ENCODE measurements at regions not wholly inside any gene's neighbourhood (a gene's known extent, or its start where the extent isn't known, plus 50 kb on each side); places are given as distances from the start of the nearest gene placed in this dataset.

- TF ChIP-seq EZH2phosphoT487 (IDR thresholded peaks at IDR 0.05) (no peak), CTCF (IDR thresholded peaks at IDR 0.05) (no peak), EZH2 (IDR thresholded peaks at IDR 0.05) (no peak)
- no peaks in the 10 kb centered on the region for H3K4me1 Mint-ChIP-seq
- no peak overlapping the region for H3K4me3 Mint-ChIP-seq
- H3K36me3 ChIP-seq = no peaks in the 10 kb centered on the region
- no peak overlapping the region for H3K27ac Mint-ChIP-seq
- H3K27me3 Mint-ChIP-seq (ENCODE audit: insufficient read depth, low read depth) = no peaks in the 10 kb centered on the region
- peaks cover 4% of the 10 kb centered on the region for H3K4me1 ChIP-seq
- no peak overlapping the region for H3K4me2 ChIP-seq
- no peaks in the 10 kb centered on the region for H3F3A ChIP-seq (ENCODE audit: low read depth)
- no peaks in the 10 kb centered on the region for H3K9me3 ChIP-seq (ENCODE audit: low read depth)
- H3K9ac ChIP-seq = no peak overlapping the region
- H3K27me3 ChIP-seq = no peaks in the 10 kb centered on the region
- DNase-seq (ENCODE audit: low spot score) = no peak
- no peak overlapping the region for H3K27ac ChIP-seq
- H3K79me2 ChIP-seq (ENCODE audit: low read depth) = no peaks in the 10 kb centered on the region
- no peaks in the 10 kb centered on the region for H3K36me3 Mint-ChIP-seq
- H2AFZ ChIP-seq (replicated peaks) = no peak overlapping the region
- H3K4me3 ChIP-seq = no peak overlapping the region
- no peaks in the 10 kb centered on the region for H3K9me3 Mint-ChIP-seq
- H4K20me1 ChIP-seq (ENCODE audit: low read depth) = no peaks in the 10 kb centered on the region
These were observed 714.9 kb upstream of the MDGA2 start for GRCh38 chr14:48390346-48390745.

- Mint-ChIP-seq H3K36me3 (no peaks in the 10 kb centered on the region), H3K9me3 (no peaks in the 10 kb centered on the region), H3K4me1 (no peaks in the 10 kb centered on the region), H3K4me3 (no peak overlapping the region), H3K27ac (no peak overlapping the region), H3K27me3 (ENCODE audit: insufficient read depth, low read depth) (no peaks in the 10 kb centered on the region)
- TF ChIP-seq EZH2 (IDR thresholded peaks at IDR 0.05) = no peak
- no peak for TF ChIP-seq EZH2phosphoT487 (IDR thresholded peaks at IDR 0.05)
- TF ChIP-seq CTCF (IDR thresholded peaks at IDR 0.05) = no peak
- no peak for DNase-seq (ENCODE audit: low spot score)
- no peaks in the 10 kb centered on the region for H3K79me2 ChIP-seq (ENCODE audit: low read depth)
- no peak overlapping the region for H3K9ac ChIP-seq
- H3K4me2 ChIP-seq = no peak overlapping the region
- no peaks in the 10 kb centered on the region for H4K20me1 ChIP-seq (ENCODE audit: low read depth)
- no peaks in the 10 kb centered on the region for H3K9me3 ChIP-seq (ENCODE audit: low read depth)
- H3K36me3 ChIP-seq = no peaks in the 10 kb centered on the region
- H2AFZ ChIP-seq (replicated peaks) = no peak overlapping the region
- no peaks in the 10 kb centered on the region for H3F3A ChIP-seq (ENCODE audit: low read depth)
- no peak overlapping the region for H3K4me3 ChIP-seq
- H3K27ac ChIP-seq = no peak overlapping the region
- no peaks in the 10 kb centered on the region for H3K4me1 ChIP-seq
- H3K27me3 ChIP-seq = no peaks in the 10 kb centered on the region
These were observed 709.4 kb upstream of the MDGA2 start for GRCh38 chr14:48384821-48385220.

- Mint-ChIP-seq H3K36me3 (no peaks in the 10 kb centered on the region), H3K4me1 (no peaks in the 10 kb centered on the region), H3K4me3 (no peak overlapping the region), H3K27me3 (ENCODE audit: insufficient read depth, low read depth) (no peaks in the 10 kb centered on the region), H3K27ac (no peak overlapping the region), H3K9me3 (no peaks in the 10 kb centered on the region)
- no peak overlapping the region for H3K27ac ChIP-seq
- H3K4me1 ChIP-seq = no peaks in the 10 kb centered on the region
- no peak overlapping the region for H3K4me3 ChIP-seq
- no peaks in the 10 kb centered on the region for H3K27me3 ChIP-seq
- no peaks in the 10 kb centered on the region for H4K20me1 ChIP-seq (ENCODE audit: low read depth)
- DNase-seq (ENCODE audit: low spot score) = no peak
- no peaks in the 10 kb centered on the region for H3K9me3 ChIP-seq (ENCODE audit: low read depth)
- H3K79me2 ChIP-seq (ENCODE audit: low read depth) = no peaks in the 10 kb centered on the region
- no peaks in the 10 kb centered on the region for H3F3A ChIP-seq (ENCODE audit: low read depth)
- H3K4me2 ChIP-seq = no peak overlapping the region
- TF ChIP-seq CTCF (IDR thresholded peaks at IDR 0.05) (no peak), EZH2 (IDR thresholded peaks at IDR 0.05) (no peak), EZH2phosphoT487 (IDR thresholded peaks at IDR 0.05) (no peak)
- no peaks in the 10 kb centered on the region for H3K36me3 ChIP-seq
- no peak overlapping the region for H3K9ac ChIP-seq
- no peak overlapping the region for H2AFZ ChIP-seq (replicated peaks)
These were observed 707.6 kb upstream of the MDGA2 start for GRCh38 chr14:48382961-48383360.

GRCh38 chr14:48378541-48378940, 703.1 kb upstream of the MDGA2 start:
- Mint-ChIP-seq H3K27me3 (ENCODE audit: insufficient read depth, low read depth) (no peaks in the 10 kb centered on the region), H3K9me3 (no peaks in the 10 kb centered on the region)

More at GRCh38 chr14:48378541-48378940, 703.1 kb upstream of the MDGA2 start:
- Histone ChIP-seq H3K4me1 (no peaks in the 10 kb centered on the region), H3K4me2 (no peak overlapping the region), H3K36me3 (no peaks in the 10 kb centered on the region), H3K9me3 (ENCODE audit: low read depth) (no peaks in the 10 kb centered on the region), H4K20me1 (ENCODE audit: low read depth) (no peaks in the 10 kb centered on the region), H2AFZ (replicated peaks) (no peak overlapping the region), H3F3A (ENCODE audit: low read depth) (no peaks in the 10 kb centered on the region), H3K4me3 (no peak overlapping the region), H3K27me3 (no peaks in the 10 kb centered on the region), H3K9ac (no peak overlapping the region), H3K79me2 (ENCODE audit: low read depth) (no peaks in the 10 kb centered on the region), H3K27ac (no peak overlapping the region)
- H3K36me3 Mint-ChIP-seq = no peaks in the 10 kb centered on the region
- H3K4me1 Mint-ChIP-seq = peaks cover 5% of the 10 kb centered on the region
- no peak overlapping the region for H3K4me3 Mint-ChIP-seq
- DNase-seq (ENCODE audit: low spot score) = no peak
- TF ChIP-seq CTCF (IDR thresholded peaks at IDR 0.05) = no peak
- no peak for TF ChIP-seq EZH2 (IDR thresholded peaks at IDR 0.05)
- TF ChIP-seq EZH2phosphoT487 (IDR thresholded peaks at IDR 0.05) = no peak
- no peak overlapping the region for H3K27ac Mint-ChIP-seq

Measured in neural progenitor cell (in vitro differentiated cells).